CD4-positive, alpha-beta T cell treated with Interleukin-2 at 100 ng/mL for 4 hours (primary cell): ENCODE measurements at regions not wholly inside any gene's neighbourhood (a gene's known extent, or its start where the extent isn't known, plus 50 kb on each side); places are given as distances from the start of the nearest gene placed in this dataset.

Source experiments
- DNase-seq: peaks from one replicate; pipeline ENCODE4 v3.0.0-alpha.2; 2020; ENCODE audit warnings: low spot score

GRCh38 chr5:3736466-3736865 lies 140.8 kb downstream of the IRX1 start:
- DNase-seq = no peak

GRCh38 chr5:3736926-3737325 lies 141.3 kb downstream of the IRX1 start:
- no peak for DNase-seq

GRCh38 chr5:3738919-3739318 lies 143.3 kb downstream of the IRX1 start:
- DNase-seq = no peak

- no peak for DNase-seq
Measured at GRCh38 chr5:3740546-3741373, 145.1 kb downstream of the IRX1 start.

GRCh38 chr5:3741374-3741770 lies 145.7 kb downstream of the IRX1 start:
- DNase-seq = no peak

- DNase-seq = no peak
Measured at GRCh38 chr5:3742750-3743149, 147.1 kb downstream of the IRX1 start.

- DNase-seq = no peak
Measured at GRCh38 chr5:3751846-3752245, 156.2 kb downstream of the IRX1 start.

GRCh38 chr5:3778000-3778550 lies 182.4 kb downstream of the IRX1 start:
- no peak for DNase-seq

- DNase-seq = no peak
Measured at GRCh38 chr5:3778945-3779344, 183.3 kb downstream of the IRX1 start.

GRCh38 chr5:3780278-3780677 lies 184.6 kb downstream of the IRX1 start:
- DNase-seq = no peak

- DNase-seq = no peak
Measured at GRCh38 chr5:3780907-3781306, 185.3 kb downstream of the IRX1 start.

GRCh38 chr5:3784854-3785253 lies 189.2 kb downstream of the IRX1 start:
- no peak for DNase-seq

GRCh38 chr5:3786165-3786564 lies 190.5 kb downstream of the IRX1 start:
- no peak for DNase-seq

GRCh38 chr5:3786891-3787430 lies 191.3 kb downstream of the IRX1 start:
- no peak for DNase-seq

GRCh38 chr5:3787604-3788003 lies 192.0 kb downstream of the IRX1 start:
- no peak for DNase-seq

GRCh38 chr5:3789519-3790193 lies 194.0 kb downstream of the IRX1 start:
- DNase-seq = no peak

- DNase-seq = no peak
Measured at GRCh38 chr5:3793162-3793561, 197.5 kb downstream of the IRX1 start.

GRCh38 chr5:3794611-3795010 lies 199.0 kb downstream of the IRX1 start:
- no peak for DNase-seq

- no peak for DNase-seq
Measured at GRCh38 chr5:3796736-3797135, 201.1 kb downstream of the IRX1 start.

GRCh38 chr5:3801967-3802366 lies 206.3 kb downstream of the IRX1 start:
- no peak for DNase-seq

- DNase-seq = no peak
Measured at GRCh38 chr5:3809455-3809854, 213.8 kb downstream of the IRX1 start.

- DNase-seq = no peak
Measured at GRCh38 chr5:3811116-3811515, 215.5 kb downstream of the IRX1 start.

GRCh38 chr5:3818624-3819023 lies 223.0 kb downstream of the IRX1 start:
- DNase-seq = no peak
